Urinary bladder (tissue), 3 donors: ENCODE measurements at regions not wholly inside any gene's neighbourhood (a gene's known extent, or its start where the extent isn't known, plus 50 kb on each side); places are given as distances from the start of the nearest gene placed in this dataset.
"Not testable (repeated sequence)": the region's sequence is repeated elsewhere in the genome, so short reads cannot be mapped to it uniquely, and the experiment has no call there.

Source experiments
- DNase-seq: peaks from one replicate; pipeline ENCODE4 v3.0.0-alpha.2; 2015; ENCODE audit errors: extremely low spot score
- H3K27ac ChIP-seq: one replicate; pipeline ENCODE4 v1.5.1; 2013; ENCODE audit warnings: low read depth, mild to moderate bottlenecking, moderate library complexity
- H3K36me3 ChIP-seq: one replicate; pipeline ENCODE4 v1.6.1; 2013; ENCODE audit warnings: mild to moderate bottlenecking, moderate library complexity; ENCODE audit not compliant: insufficient read depth
- H3K4me1 ChIP-seq: one replicate; pipeline ENCODE4 v1.6.1; 2013; ENCODE audit warnings: mild to moderate bottlenecking, moderate library complexity; ENCODE audit not compliant: insufficient read depth
- H3K4me3 ChIP-seq: one replicate; pipeline ENCODE4 v1.5.1; 2013; ENCODE audit warnings: low read depth, low read length
- WGBS: extraction: QIAGEN DNeasy Blood & Tissue Kit; methylation state at CpG from one replicate; pipeline ENCODE4 v1.1.7; 2013; 5-methylcytosine and 5-hydroxymethylcytosine counted together
- donor health status: healthy with polysubstance abuse.
- donor health status: healthy.

DNA sequence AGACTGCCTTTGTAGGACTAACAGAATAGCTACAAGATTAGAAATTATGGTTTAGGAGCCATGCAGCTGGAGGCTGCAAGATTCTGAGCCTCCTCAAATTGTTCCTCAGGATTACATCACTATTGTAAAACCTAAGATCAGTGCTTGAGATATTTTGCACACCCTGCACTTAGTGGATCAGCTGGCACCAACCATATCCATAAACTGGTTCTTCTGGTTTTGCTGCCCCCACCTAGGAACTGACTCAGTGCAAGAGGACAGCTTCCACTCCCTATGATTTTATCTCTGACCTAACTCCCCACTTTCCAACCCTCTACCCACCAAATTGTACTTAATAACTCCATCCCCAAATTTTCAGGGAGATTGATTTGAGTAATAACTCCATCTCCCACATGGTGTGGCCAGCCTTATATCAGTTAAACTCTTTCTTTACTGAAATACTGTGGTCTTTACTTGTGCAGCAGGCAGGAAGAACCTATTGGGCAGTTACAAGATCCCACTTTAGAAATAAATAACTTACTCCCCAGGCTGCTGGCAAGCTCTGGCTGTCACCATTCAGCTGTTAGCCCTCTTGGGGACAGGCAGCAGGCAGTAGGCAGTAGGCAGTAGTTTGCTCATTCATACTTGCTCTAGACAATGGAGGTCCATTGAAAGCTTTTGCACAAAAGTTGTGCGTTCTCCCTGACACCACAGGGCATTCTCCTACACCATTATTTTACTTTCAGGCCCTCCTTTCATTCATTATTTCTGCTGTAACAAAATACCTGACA lies 119.0 kb downstream of the SLC17A6 start:
- WGBS = 86% methylated on average over 1 of the region's 1 CpG
- H3K4me1 ChIP-seq = no peaks in the 10 kb centered on the region
- peak; percentile 42 for DNase-seq
- H3K27ac ChIP-seq = peak overlapping the region; percentile 52
- no peaks in the 10 kb centered on the region for H3K36me3 ChIP-seq
- no peak overlapping the region for H3K4me3 ChIP-seq

DNA sequence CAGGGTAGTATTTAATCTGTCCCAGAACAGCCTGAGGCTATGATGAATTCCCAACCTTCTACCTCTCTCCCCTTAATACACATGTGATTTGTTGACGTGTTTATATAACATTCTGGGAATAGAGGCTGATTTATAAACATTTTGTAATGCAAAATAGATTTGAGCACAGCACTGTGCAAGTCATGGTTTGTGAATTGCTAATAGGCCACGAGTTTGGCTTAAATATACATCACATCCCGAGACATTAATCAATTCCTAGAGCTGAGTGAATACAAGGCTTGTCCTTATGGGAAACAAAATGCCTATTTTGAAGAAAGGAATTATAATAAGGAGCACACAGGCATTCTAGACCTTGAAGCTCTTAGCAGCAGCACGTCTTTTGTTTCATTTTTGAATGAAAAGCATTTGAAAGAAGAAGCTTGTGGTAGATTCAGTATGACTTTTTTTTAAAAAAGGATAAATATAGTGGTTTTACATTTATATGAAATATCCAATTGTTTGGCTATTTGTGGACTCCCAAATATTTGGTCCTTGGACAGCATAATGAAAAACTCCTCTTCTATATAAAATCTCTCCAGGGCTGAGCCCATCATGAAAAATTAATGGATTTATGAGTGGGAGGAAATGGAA lies 116.4 kb downstream of the SLC17A6 start:
- no peak for DNase-seq
- Histone ChIP-seq H3K4me3 (no peak overlapping the region), H3K27ac (no peak overlapping the region), H3K36me3 (no peaks in the 10 kb centered on the region), H3K4me1 (no peaks in the 10 kb centered on the region)
- whole genome bisulfite sequencing = 55% methylated on average over 4 of the region's 4 CpGs

DNA sequence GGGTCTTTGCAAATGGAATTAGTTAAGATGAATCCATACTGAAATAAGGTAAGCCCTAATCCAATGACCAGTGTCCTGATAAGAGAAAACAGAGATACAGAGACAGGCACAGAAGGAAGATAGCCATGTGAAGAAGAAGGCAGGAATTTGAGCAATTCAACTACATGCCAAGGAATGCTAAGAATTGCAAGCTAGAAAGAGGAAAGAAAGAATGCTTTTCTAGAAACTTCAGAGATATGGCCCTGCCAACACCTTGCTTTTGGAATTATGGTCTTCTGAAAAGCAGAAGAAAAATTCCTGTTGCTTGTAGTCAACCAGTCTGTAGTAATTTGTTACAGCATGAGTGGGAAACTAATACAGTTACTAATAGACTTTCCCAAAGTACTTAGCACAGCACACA lies 111.3 kb downstream of the SLC17A6 start:
- H3K4me3 ChIP-seq = no peak overlapping the region
- H3K4me1 ChIP-seq = no peaks in the 10 kb centered on the region
- no peak overlapping the region for H3K27ac ChIP-seq
- DNase-seq = no peak
- no peaks in the 10 kb centered on the region for H3K36me3 ChIP-seq

DNA sequence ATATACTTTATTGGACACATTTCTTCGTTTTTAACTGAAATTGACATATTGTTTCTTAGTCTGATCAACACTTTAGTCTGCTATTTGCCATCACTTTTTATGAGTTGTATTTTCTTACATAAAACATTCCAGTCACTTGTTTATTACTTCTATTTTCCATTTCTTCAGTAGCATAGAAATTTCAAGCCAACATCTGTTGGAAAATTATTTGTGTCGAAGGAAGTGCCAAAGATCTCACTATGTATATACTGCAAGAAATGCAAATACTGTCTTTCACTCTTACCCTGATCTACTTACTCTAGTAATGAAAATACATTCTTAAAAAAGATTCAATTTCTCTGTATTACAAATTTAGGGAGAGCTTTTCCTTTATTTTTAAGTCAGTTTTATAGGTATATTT lies 105.9 kb downstream of the SLC17A6 start:
- 49% methylated on average over 2 of the region's 2 CpGs for WGBS

DNA sequence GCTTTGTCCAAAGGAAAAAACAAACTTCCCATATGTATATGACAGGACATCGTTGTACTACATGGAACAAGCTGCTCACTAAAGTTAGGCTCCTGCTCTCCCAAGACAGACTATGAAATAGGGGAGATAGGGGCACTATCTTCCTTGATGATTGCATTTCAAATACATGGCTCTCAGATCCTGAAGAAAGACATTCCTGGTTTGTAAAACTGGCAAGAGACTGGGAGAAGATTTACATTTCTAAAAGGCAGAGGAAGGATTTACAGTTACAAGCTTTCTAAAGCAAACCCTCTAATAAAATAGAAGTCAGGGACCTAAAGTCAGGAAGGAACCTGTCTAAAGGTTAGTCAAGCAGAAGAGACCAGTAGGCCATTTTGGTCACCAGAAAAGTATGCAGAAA lies 103.7 kb downstream of the SLC17A6 start:
- H3K27ac ChIP-seq = no peak overlapping the region
- WGBS = 20% methylated on average over 1 of the region's 1 CpG
- DNase-seq = no peak
- no peaks in the 10 kb centered on the region for H3K4me1 ChIP-seq
- no peaks in the 10 kb centered on the region for H3K36me3 ChIP-seq
- no peak overlapping the region for H3K4me3 ChIP-seq

More for the DNA sequence above, 105.9 kb downstream of the SLC17A6 start:
- Histone ChIP-seq H3K27ac (no peak overlapping the region), H3K4me3 (no peak overlapping the region), H3K4me1 (no peaks in the 10 kb centered on the region), H3K36me3 (no peaks in the 10 kb centered on the region)
- DNase-seq = no peak

DNA sequence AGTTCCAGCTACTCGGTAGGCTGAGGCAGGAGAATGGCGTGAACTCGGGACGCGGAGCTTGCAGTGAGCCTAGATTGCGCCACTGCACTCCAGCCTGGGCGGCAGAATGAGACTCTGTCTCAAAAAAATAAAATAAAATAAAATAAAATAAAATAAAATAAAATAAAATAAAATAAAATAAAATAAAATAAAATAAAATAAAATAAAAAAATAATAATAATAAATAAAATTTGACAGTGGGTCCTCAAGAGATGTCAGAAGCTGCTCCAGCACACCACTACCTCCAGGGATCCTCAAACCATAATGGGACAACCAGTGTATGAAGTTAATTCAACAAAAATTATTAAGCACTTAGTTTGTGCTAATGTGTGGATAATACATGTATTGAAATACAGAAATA lies 97.4 kb downstream of the SLC17A6 start:
- H3K4me3 ChIP-seq, DNase-seq: not testable (repeated sequence)
- WGBS = 98% methylated on average over 7 of the region's 7 CpGs

DNA sequence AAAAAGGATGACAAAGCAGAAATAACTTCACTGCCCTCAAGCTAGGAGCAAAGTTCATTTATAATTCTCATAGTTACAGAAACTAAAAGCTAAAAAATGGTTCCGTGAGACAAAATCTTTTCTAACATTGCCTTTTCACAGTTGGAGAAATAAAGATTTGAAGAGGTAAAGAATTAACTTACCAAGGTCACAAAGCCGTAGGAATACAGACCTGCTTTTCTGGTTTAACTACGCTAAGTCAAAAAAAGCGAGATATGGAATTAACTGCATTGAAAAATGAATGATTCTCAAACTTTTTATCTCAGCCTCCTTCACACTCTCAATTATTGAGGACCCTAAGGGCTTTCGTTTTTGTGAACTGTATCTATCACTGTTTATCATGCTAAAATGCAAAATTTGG lies 95.3 kb downstream of the SLC17A6 start:
- WGBS = 88% methylated on average over 5 of the region's 5 CpGs
- no peak for DNase-seq
- no peak overlapping the region for H3K4me3 ChIP-seq

More for the DNA sequence above, 97.4 kb downstream of the SLC17A6 start:
- H3K4me1 ChIP-seq, H3K36me3 ChIP-seq, H3K27ac ChIP-seq: not testable (repeated sequence)

DNA sequence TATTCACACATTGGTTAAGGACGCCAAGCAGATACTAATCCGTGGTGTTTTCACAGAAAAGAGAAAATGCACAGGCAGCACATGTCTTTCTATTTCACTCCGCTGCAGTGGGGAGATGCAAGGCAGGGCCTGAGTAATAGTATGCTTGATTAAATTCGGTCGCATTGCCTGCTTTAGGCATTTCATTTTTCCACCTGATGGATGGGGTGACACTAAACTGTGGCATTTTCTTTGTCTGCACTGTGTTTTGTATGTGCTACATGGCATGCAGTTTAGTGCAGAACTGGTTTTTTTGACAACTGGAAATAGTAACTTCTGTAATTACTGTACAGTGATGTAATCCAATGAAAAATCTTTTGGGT lies 94.9 kb downstream of the SLC17A6 start:
- Histone ChIP-seq H3K4me3 (no peak overlapping the region), H3K36me3 (no peaks in the 10 kb centered on the region), H3K4me1 (no peaks in the 10 kb centered on the region), H3K27ac (no peak overlapping the region)
- DNase-seq = peak; percentile 23
- WGBS = 13% methylated on average over 5 of the region's 5 CpGs

More for the DNA sequence above, 95.3 kb downstream of the SLC17A6 start:
- Histone ChIP-seq H3K27ac (no peak overlapping the region), H3K36me3 (no peaks in the 10 kb centered on the region), H3K4me1 (no peaks in the 10 kb centered on the region)

DNA sequence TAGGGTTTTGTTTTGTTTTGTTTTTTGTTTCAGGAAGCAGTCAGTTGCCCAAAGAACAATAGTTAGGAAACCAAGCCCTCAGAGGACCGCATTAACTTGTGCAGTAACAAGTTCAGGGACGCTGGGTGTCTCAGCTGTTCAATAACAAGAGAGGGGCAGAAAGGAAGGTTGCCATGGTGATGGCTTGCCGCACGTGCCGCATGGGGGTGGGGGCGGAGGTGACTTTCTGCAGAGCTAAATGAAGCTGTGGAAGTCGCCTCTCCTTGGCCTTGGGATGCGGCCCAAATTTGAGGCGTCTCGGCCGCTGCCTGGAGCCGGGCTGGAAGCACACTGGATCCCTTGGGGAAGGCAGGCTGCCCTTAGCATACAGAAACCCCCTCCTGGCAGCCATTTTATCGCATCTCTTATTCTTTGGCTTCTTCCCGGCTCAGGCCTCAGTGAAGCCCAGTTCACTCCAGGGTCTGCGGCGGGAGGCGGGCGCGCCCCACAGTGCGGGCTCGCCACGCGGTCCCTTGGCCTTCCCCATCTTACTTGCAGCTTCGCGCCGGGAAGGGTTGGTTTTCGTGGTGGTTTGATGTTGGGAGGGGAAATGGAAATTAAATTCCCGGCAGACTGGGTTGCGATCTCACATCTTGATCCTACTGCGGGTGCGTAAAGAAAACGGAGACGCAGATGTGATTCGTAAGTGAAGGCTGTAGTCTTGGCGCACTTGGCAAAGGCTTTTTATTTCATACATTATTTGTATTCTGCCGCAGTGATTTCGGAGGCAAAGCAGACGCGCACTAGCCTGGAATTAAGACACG lies 94.3 kb downstream of the SLC17A6 start:
- DNase-seq = peak; percentile 59
- WGBS = 5% methylated on average over 40 of the region's 40 CpGs

DNA sequence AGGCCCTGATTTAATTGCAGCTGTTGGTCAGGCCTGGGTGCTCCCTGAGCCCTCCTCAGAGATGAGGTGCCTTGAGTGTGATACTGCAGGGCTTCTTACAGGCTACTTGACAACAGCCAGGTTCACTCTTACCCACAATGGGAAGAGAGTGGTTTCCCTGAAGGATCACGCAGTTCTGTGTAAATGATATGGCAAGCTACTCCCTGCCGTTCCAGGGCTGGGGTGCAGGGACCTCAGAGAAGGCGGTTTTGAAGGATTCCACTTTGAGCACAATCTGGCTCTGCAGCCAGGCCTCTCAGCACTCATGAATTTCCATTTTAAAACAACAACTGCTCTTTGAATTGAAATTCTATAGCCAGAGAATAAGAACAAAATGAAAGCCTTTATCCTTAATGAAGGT lies 92.9 kb downstream of the SLC17A6 start:
- no peaks in the 10 kb centered on the region for H3K36me3 ChIP-seq
- DNase-seq = no peak
- H3K27ac ChIP-seq = no peak overlapping the region
- H3K4me1 ChIP-seq = no peaks in the 10 kb centered on the region
- WGBS = 78% methylated on average over 3 of the region's 3 CpGs
- H3K4me3 ChIP-seq = no peak overlapping the region

More for the DNA sequence above, 94.3 kb downstream of the SLC17A6 start:
- Histone ChIP-seq H3K4me3 (no peak overlapping the region), H3K27ac (no peak overlapping the region), H3K4me1 (no peaks in the 10 kb centered on the region), H3K36me3 (no peaks in the 10 kb centered on the region)

DNA sequence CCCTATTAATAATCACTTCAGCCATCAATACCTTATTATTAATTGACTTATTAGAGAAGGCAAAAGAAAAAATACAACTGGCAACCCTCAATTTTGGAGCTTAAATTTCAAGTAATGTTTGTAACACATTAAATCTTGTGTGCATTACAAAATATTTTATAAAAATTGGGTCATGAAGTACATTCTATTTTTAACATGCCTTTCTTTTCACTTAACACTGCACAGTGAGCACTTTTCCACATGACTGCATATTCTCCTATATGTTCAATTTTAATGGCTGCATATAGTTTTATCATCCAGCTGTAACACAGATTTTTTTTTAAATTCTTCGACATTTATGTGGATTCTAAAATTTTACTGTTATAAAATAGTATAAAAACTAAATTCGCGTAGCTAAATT lies 92.5 kb downstream of the SLC17A6 start:
- Histone ChIP-seq H3K4me3 (no peak overlapping the region), H3K4me1 (no peaks in the 10 kb centered on the region), H3K27ac (no peak overlapping the region), H3K36me3 (no peaks in the 10 kb centered on the region)
- WGBS = 95% methylated on average over 3 of the region's 3 CpGs
- DNase-seq = no peak

DNA sequence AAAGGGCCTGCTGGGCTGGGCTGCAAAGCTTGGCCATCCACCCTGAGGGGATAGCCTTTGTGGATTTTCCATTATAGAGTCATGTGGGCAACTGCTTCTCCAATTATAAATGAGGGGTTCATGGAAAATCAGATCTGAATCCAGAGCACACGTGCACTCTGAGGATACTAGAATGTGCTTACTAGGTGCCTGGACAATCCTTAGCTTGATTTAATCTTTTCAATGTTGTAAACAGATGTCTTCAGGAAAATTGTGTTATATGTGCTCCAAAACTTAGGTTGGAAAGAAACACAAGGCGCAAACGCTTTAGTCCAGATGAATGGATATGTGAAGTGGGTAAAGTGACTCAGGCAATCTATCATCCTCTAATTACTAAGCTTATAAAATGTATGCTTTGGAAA lies 92.0 kb downstream of the SLC17A6 start:
- no peak overlapping the region for H3K4me3 ChIP-seq
- H3K36me3 ChIP-seq = no peaks in the 10 kb centered on the region
- no peak overlapping the region for H3K27ac ChIP-seq
- H3K4me1 ChIP-seq = no peaks in the 10 kb centered on the region
- WGBS = 88% methylated on average over 3 of the region's 3 CpGs
- DNase-seq = no peak
